ENCODE measurements at regions not wholly inside any gene's neighbourhood (a gene's known extent, or its start where the extent isn't known, plus 50 kb on each side); places are given as distances from the start of the nearest gene placed in this dataset.

- no peak for TF ChIP-seq POLR2AphosphoS5 (IDR thresholded peaks at IDR 0.05)
- TF ChIP-seq CTCF (IDR thresholded peaks at IDR 0.05 in 8 of 11, conservative IDR thresholded peaks at IDR 0.05 in 3 of 11): no peak
Observed at GRCh38 chr4:66943112-66943511, 602.2 kb downstream of the CENPC start.
